ENCODE measurements at regions not wholly inside any gene's neighbourhood (a gene's known extent, or its start where the extent isn't known, plus 50 kb on each side); places are given as distances from the start of the nearest gene placed in this dataset.

DNA sequence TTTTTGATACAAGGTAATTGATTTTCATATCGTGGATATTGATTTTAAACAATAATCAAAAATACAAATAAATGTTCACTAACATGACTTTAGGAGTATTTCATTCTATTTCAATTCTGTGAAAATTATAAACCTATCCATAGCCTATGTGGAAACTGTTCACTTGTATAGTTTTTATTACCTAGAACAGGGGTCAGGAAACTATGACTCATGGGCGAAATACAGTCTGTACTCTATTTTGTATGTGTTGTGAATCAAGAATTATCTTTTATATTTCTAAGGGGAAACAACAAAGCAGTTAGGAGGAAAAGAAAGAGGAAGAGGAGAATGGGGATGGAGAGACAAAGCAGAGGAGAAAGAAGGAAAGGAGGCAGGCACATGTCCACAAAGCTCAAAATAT lies 181.7 kb upstream of the VRK2 start:
- H3K4me3 ChIP-seq (ENCODE audit: low read depth, low read length): no peak overlapping the region
- TF ChIP-seq CTCF (IDR thresholded peaks at IDR 0.05; ENCODE audit: control insufficient read depth, extremely low read depth, insufficient read depth): no peak
- no peak for DNase-seq (ENCODE audit: low read depth)

DNA sequence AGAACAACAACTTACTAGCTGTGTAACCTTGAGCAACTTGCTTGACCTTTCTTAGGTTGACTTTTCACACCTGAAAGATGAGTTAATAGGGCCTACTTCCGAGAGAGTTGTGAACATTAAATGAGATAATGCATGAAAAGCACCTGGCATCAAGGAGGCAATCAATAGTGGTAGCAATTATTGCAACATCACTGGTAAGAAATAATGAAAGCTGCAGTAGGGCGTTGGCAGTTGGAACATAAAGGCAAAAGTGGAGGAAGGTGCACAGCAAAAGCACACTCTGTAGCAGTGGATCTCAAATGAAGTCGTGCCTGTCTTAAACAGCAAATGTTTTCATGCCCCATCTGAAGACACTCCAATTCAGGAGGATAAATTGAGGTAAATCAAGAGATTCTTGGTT lies 178.9 kb upstream of the VRK2 start:
- TF ChIP-seq CTCF (IDR thresholded peaks at IDR 0.05; ENCODE audit: control insufficient read depth, extremely low read depth, insufficient read depth): no peak
- no peak for DNase-seq (ENCODE audit: low read depth)
- no peak overlapping the region for H3K4me3 ChIP-seq (ENCODE audit: low read depth, low read length)

GRCh38 chr2:57868619-57869139 lies 177.9 kb upstream of the VRK2 start:
- no peak overlapping the region for H3K4me3 ChIP-seq (ENCODE audit: low read depth, low read length)
- no peak for TF ChIP-seq CTCF (IDR thresholded peaks at IDR 0.05; ENCODE audit: control insufficient read depth, extremely low read depth, insufficient read depth)
- DNase-seq (ENCODE audit: low read depth): no peak

GRCh38 chr2:57869758-57870344 lies 176.8 kb upstream of the VRK2 start:
- DNase-seq (ENCODE audit: low read depth): no peak
- no peak overlapping the region for H3K4me3 ChIP-seq (ENCODE audit: low read depth, low read length)
- no peak for TF ChIP-seq CTCF (IDR thresholded peaks at IDR 0.05; ENCODE audit: control insufficient read depth, extremely low read depth, insufficient read depth)

DNA sequence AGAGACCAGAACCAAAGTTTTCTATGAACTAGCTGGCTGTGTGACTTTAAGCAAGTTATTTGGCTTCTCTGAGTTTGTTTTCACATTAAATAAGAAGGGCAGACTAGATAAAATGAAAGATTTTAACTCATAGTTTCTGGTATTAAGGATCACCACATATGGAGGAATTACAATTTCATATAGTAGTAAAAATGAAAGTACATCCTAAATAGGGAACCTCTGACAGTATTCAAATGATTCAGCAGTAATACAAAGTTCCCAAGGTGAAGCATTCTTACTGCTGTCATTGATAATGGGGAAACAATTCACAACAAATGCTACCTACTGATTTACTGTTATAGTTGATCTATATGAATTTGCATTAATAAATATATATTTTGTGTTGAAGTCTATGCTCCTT lies 170.3 kb upstream of the VRK2 start:
- no peak overlapping the region for H3K4me3 ChIP-seq (ENCODE audit: low read depth, low read length)
- DNase-seq (ENCODE audit: low read depth): no peak
- no peak for TF ChIP-seq CTCF (IDR thresholded peaks at IDR 0.05; ENCODE audit: control insufficient read depth, extremely low read depth, insufficient read depth)

DNA sequence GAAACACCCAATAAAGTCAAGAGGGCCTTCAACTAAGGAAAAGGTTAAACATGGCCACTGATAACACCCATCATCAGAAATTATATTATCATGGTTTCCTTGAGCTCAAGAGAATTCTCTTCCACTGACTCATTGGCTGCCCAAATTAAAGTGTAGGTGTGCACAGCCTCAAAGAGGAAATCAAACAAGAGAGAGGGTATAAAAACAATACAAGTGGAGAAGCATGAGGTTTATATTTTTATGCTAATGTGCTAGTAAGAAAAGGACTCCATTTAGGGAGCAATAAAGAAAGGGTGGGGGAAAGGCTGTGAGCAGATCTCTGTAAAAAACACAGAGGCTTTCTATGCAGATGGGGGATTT lies 168.8 kb upstream of the VRK2 start:
- DNase-seq (ENCODE audit: low read depth): no peak
- H3K4me3 ChIP-seq (ENCODE audit: low read depth, low read length): no peak overlapping the region

More for the DNA sequence above, 168.8 kb upstream of the VRK2 start:
- no peak for TF ChIP-seq CTCF (IDR thresholded peaks at IDR 0.05; ENCODE audit: control insufficient read depth, extremely low read depth, insufficient read depth)
